ENCODE measurements at regions not wholly inside any gene's neighbourhood (a gene's known extent, or its start where the extent isn't known, plus 50 kb on each side); places are given as distances from the start of the nearest gene placed in this dataset.

DNA sequence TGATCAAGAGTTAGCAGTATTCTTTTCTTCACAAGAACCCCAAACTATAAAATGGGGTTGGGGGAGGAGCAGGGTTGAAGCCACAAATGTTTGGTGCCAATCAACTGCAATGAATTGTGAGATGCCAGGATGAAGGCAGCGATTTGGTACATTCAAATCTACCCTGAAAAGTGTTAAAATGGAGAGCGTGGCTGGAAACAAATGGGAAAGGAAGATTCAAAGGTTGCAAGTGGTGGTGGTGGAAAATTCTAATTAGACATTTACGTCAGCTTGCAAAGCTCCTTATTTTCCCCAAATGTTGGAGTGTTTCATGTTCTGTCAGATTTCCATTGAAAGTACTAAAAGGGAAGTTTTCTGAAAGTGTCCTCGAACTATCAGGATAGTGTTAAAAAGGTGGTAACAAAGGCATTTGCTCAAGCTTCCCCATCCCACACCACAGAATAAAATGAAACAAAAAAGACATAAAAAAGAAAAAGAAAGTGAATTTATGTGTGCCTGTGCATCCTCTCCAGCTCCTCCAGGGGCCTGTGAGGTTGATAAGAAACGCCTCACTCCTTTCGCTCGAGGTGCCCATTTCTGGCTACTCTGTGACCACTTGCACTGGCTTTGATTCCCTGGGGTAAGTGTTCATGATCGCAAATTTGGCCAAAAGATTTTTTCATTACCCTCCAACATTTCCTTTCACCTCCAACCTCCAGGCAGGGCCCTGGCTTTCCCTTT, 424.1 kb upstream of the POU3F3 start:
- Histone ChIP-seq H3K36me3 (replicated peaks; ENCODE audit: insufficient read depth, low read length) (no peaks in the 10 kb centered on the region), H3K9me3 (replicated peaks; ENCODE audit: insufficient read depth, low read length) (no peaks in the 10 kb centered on the region), H3K4me2 (ENCODE audit: low read depth, low read length) (no peak overlapping the region), H3K9me2 (replicated peaks; ENCODE audit: insufficient read depth, low read length) (no peaks in the 10 kb centered on the region), H3K9ac (ENCODE audit: low read length) (no peak overlapping the region), H3K27ac (ENCODE audit: low read length) (no peak overlapping the region), H3K4me1 (ENCODE audit: low read length) (no peaks in the 10 kb centered on the region), H2AFZ (ENCODE audit: low read length) (no peak overlapping the region), H3K79me2 (ENCODE audit: low read length) (no peaks in the 10 kb centered on the region), H4K20me1 (ENCODE audit: insufficient read depth, low read length) (no peaks in the 10 kb centered on the region), H3F3A (ENCODE audit: insufficient read depth, low read length) (no peaks in the 10 kb centered on the region), H3K27me3 (replicated peaks; ENCODE audit: insufficient read depth, low read length) (no peaks in the 10 kb centered on the region), H3K4me3 (ENCODE audit: low read length) (no peak overlapping the region)
- TF ChIP-seq EZH2 (optimal IDR thresholded peaks at IDR 0.05; ENCODE audit: low read depth, low read length) (no peak), EZH2phosphoT487 (IDR thresholded peaks at IDR 0.05; ENCODE audit: low read length) (no peak)
- TF ChIP-seq, protein P1, sequence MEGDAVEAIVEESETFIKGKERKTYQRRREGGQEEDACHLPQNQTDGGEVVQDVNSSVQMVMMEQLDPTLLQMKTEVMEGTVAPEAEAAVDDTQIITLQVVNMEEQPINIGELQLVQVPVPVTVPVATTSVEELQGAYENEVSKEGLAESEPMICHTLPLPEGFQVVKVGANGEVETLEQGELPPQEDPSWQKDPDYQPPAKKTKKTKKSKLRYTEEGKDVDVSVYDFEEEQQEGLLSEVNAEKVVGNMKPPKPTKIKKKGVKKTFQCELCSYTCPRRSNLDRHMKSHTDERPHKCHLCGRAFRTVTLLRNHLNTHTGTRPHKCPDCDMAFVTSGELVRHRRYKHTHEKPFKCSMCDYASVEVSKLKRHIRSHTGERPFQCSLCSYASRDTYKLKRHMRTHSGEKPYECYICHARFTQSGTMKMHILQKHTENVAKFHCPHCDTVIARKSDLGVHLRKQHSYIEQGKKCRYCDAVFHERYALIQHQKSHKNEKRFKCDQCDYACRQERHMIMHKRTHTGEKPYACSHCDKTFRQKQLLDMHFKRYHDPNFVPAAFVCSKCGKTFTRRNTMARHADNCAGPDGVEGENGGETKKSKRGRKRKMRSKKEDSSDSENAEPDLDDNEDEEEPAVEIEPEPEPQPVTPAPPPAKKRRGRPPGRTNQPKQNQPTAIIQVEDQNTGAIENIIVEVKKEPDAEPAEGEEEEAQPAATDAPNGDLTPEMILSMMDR (IDR thresholded peaks at IDR 0.05; ENCODE audit: low read length), result no peak
- DNase-seq, result no peak

- TF ChIP-seq EZH2 (optimal IDR thresholded peaks at IDR 0.05; ENCODE audit: low read depth, low read length), result no peak
- TF ChIP-seq EZH2phosphoT487 (IDR thresholded peaks at IDR 0.05; ENCODE audit: low read length), result no peak
- TF ChIP-seq, protein P1 (IDR thresholded peaks at IDR 0.05; ENCODE audit: low read length), result no peak
- no peak overlapping the region for H3K4me2 ChIP-seq (ENCODE audit: low read depth, low read length)
- no peaks in the 10 kb centered on the region for H3K27me3 ChIP-seq (replicated peaks; ENCODE audit: insufficient read depth, low read length)
Measured at GRCh38 chr2:104430359-104430740, 423.6 kb upstream of the POU3F3 start.

DNA sequence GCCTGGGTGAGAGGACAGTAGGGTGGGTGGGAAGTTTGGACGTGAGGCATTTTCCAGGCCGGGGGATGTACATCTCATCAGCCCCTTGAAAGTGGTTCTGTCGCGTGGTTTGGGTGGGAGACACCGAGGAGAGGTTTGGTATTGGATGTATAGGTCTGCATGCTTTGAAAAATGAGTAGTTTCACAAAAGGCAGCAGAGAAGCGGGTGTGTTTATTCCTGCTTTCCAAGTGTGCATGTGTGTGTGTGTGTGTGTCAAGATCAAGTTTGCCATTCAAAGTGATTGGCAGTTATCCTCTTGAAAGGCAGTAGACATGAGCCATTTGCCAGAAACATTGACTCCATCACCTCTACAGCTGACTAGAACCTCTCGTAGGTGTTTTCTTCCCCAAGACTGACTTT, 423.1 kb upstream of the POU3F3 start:
- TF ChIP-seq EZH2phosphoT487 (IDR thresholded peaks at IDR 0.05; ENCODE audit: low read length) (no peak), EZH2 (optimal IDR thresholded peaks at IDR 0.05; ENCODE audit: low read depth, low read length) (no peak)
- TF ChIP-seq, protein P1 (IDR thresholded peaks at IDR 0.05; ENCODE audit: low read length), result no peak

More at GRCh38 chr2:104430359-104430740, 423.6 kb upstream of the POU3F3 start:
- Histone ChIP-seq H2AFZ (ENCODE audit: low read length) (no peak overlapping the region), H3K27ac (ENCODE audit: low read length) (no peak overlapping the region), H4K20me1 (ENCODE audit: insufficient read depth, low read length) (no peaks in the 10 kb centered on the region), H3K9me3 (replicated peaks; ENCODE audit: insufficient read depth, low read length) (no peaks in the 10 kb centered on the region), H3K36me3 (replicated peaks; ENCODE audit: insufficient read depth, low read length) (no peaks in the 10 kb centered on the region), H3K9me2 (replicated peaks; ENCODE audit: insufficient read depth, low read length) (no peaks in the 10 kb centered on the region), H3K9ac (ENCODE audit: low read length) (no peak overlapping the region), H3K79me2 (ENCODE audit: low read length) (no peaks in the 10 kb centered on the region), H3K4me3 (ENCODE audit: low read length) (no peak overlapping the region), H3F3A (ENCODE audit: insufficient read depth, low read length) (no peaks in the 10 kb centered on the region), H3K4me1 (ENCODE audit: low read length) (no peaks in the 10 kb centered on the region)
- no peak for DNase-seq

More for the DNA sequence above, 423.1 kb upstream of the POU3F3 start:
- Histone ChIP-seq H2AFZ (ENCODE audit: low read length) (no peak overlapping the region), H3K79me2 (ENCODE audit: low read length) (no peaks in the 10 kb centered on the region), H3K4me2 (ENCODE audit: low read depth, low read length) (no peak overlapping the region), H3K9me3 (replicated peaks; ENCODE audit: insufficient read depth, low read length) (no peaks in the 10 kb centered on the region), H3K9me2 (replicated peaks; ENCODE audit: insufficient read depth, low read length) (no peaks in the 10 kb centered on the region), H3K36me3 (replicated peaks; ENCODE audit: insufficient read depth, low read length) (no peaks in the 10 kb centered on the region), H4K20me1 (ENCODE audit: insufficient read depth, low read length) (no peaks in the 10 kb centered on the region), H3K4me3 (ENCODE audit: low read length) (no peak overlapping the region), H3K9ac (ENCODE audit: low read length) (no peak overlapping the region), H3F3A (ENCODE audit: insufficient read depth, low read length) (no peaks in the 10 kb centered on the region), H3K4me1 (ENCODE audit: low read length) (no peaks in the 10 kb centered on the region), H3K27me3 (replicated peaks; ENCODE audit: insufficient read depth, low read length) (no peaks in the 10 kb centered on the region), H3K27ac (ENCODE audit: low read length) (no peak overlapping the region)
- no peak for DNase-seq

Measured in MM.1S (cell line).